GF-D8 (cell line): ENCODE measurements at regions not wholly inside any gene's neighbourhood (a gene's known extent, or its start where the extent isn't known, plus 50 kb on each side); places are given as distances from the start of the nearest gene placed in this dataset.

Experiments
- DNase-seq: peaks from one replicate; lab custom pipeline; 2025; lab: John Stamatoyannopoulos, UW

DNA sequence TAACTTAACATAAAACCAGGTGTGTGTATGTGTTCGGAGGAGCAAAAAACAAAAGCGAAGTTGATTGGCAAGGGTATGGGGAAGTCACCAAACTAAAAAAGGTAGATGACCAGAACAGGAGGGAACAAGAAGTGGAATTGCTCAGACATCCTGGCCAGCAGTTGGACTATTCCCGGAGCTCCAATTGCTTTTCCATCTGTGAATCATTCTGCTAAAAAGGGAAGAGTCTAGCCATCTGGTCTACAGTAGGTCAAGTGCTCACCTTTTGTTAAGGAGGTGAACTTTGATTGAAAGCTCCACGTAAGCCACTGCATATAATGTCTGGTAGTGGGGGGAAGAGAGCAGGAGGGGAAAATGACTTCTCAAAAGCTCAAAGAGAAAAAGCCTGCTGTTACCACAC, 50.0 kb upstream of the BET1 start:
- DNase-seq, result no peak

GRCh38 chr7:94055963-94056362, 51.8 kb upstream of the BET1 start:
- no peak for DNase-seq

DNA sequence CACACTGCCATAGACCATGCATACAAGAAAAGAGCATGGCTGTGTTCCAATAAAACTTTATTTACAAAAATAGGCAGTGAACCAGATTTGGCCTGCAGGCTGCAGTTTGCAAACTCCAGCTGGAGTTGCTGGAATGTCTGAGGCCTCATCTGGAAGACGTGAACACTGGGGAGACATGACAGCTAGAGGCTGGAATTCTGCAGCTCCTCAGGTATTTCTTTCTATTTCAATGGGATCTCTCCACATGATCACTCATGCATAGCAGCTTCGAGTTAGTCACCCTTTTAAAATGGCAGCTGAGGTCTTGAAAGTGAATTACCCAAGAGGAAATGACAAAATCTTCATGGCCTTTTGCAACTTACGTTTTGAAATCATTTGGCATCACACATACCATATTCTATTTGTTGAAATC, 52.6 kb upstream of the BET1 start:
- DNase-seq, result peak; percentile 96

DNA sequence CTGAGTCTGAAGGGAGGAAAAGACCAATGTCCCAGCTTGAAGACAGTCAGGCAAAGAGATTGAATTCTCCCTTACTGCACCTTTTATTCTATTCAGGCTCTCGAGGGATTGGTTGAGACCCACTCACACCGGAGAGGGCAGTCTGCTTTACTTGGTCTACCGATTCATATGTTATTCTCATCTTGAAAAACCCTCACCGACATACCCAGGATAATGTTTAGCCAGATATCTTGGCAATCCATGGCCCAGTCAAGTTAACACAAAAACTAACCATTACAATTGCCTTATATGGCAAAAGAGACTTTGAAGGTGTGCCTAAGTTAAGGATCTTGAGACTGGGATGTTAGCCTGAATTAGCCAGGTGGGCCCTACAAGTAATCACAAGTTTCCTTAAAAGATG, 53.8 kb upstream of the BET1 start:
- no peak for DNase-seq

GRCh38 chr7:94059746-94060145, 55.6 kb upstream of the BET1 start:
- DNase-seq, result no peak

DNA sequence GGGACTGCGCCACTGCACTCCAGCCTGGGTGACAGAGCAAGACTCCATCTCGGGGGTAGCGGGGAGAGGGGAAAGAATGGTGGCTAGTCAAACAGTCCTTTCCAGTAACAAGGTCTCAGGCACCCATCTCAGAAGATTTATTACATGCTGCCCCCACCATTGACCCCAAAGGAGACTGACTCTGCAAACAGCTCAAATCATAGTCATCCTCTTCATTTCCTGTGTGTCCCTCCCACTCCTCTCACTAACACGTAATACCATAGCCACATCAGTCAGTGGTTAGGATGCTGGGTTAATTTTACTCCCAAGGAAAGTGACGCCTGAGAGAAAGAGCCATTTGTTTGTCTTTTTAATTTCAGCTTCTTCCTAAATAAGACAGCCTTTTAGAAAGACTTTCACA, 56.6 kb upstream of the BET1 start:
- no peak for DNase-seq

- DNase-seq, result no peak
Observed at GRCh38 chr7:94061326-94061725, 57.2 kb upstream of the BET1 start.

- no peak for DNase-seq
Observed at GRCh38 chr7:94062372-94062771, 58.2 kb upstream of the BET1 start.

DNA sequence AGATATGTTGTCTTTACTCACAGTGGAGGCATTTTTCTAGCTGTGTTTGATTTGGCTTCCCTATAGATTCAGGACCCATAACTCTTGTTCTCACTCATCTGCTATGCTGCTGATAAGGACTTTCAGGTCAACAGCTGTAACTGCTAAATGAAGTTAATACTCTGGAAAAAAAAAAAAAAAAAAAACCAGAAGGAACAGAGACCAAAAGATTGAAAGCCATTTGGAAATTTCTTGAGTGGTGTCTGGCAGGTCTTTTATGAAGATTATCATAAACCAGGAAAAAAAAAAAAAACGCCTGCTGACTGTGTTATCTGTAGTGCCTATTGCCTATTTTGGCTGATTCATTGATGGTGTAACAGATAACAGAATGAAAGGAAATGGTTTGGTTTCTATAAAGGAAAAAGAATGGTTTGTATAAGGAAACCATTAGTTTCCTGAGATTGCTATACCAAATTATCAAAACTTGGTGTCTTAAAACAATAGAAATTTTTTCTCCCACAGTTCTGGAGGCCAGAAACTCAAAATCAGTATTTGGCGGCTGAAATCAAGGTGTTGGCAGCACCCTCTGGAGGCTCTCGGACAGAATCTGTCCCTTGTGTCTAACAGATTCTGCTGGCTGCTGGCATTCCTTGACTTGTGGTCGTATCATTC, 60.5 kb upstream of the BET1 start:
- DNase-seq, result peak; percentile 71

- DNase-seq, result no peak
Observed at GRCh38 chr7:94067047-94067446, 62.9 kb upstream of the BET1 start.

DNA sequence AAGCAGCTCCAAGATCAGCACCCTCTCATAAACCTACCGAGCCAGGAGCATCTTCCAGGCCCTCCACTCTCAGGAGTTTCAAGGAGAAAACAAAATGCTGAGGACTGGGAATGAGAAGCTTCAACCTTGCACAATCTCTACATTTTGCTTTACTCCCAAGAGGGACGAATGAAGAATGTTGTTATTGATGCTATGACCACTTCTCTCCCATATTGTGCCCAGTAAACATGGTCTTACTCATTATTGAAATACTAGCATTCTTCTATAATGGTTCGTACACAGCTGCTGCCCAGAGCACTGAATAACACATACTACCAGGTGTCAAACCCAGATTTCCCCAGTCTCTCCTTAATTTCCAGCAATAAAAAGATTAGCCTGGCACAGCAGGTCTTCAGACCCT, 63.4 kb upstream of the BET1 start:
- DNase-seq, result no peak

DNA sequence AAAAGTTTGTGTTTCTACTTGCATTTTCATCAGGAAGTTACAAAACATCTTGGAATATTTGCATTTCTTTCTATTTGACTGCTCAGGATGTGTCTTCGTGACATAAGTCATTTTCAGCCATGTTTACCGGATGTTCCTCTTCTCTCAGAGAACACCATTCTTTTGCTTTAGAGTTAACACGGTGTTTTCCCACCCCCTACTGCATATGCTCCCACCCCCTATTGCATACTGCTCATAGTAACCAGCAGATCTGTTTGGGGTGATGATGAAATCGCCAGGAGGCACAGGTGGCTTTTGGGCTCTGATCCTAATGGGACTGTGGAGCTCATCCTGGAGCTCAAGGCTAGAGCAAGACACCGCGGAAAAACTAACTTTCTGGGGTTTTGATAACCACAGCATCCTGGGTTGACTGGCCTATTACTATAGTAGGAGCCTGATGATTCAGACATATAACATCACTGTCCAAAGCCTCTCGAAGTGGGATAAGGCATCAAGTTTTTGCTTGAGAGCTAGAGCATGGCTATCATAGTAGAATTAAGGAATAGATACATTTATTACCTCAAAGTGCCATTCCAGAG, 65.1 kb upstream of the BET1 start:
- DNase-seq, result no peak

DNA sequence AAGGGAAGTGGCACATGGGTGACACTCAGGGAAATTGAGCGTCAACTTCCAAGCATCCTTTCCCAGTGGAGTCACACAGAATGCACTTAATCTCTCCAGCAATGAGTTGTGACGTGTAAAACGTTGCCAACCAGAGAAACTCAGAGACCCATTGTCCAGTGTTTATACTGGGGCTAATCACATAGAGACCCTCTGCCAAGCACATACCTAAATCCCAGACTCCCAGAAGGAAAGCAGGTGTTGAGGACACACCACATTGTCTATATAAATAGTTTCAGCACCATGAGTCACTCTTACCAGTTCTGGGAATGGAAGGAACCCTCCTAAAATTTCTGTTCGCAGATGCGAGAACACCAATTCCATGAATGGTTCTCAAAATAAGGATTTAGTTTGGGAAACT, 76.4 kb upstream of the BET1 start:
- DNase-seq, result no peak

- no peak for DNase-seq
Observed at GRCh38 chr7:94082126-94082525, 78.0 kb upstream of the BET1 start.

- no peak for DNase-seq
Observed at GRCh38 chr7:94087664-94088352, 83.7 kb upstream of the BET1 start.

GRCh38 chr7:94088560-94088959, 84.4 kb upstream of the BET1 start:
- DNase-seq, result no peak

GRCh38 chr7:94089806-94090205, 85.7 kb upstream of the BET1 start:
- no peak for DNase-seq

GRCh38 chr7:94092980-94093379, 88.8 kb upstream of the BET1 start:
- DNase-seq, result no peak

DNA sequence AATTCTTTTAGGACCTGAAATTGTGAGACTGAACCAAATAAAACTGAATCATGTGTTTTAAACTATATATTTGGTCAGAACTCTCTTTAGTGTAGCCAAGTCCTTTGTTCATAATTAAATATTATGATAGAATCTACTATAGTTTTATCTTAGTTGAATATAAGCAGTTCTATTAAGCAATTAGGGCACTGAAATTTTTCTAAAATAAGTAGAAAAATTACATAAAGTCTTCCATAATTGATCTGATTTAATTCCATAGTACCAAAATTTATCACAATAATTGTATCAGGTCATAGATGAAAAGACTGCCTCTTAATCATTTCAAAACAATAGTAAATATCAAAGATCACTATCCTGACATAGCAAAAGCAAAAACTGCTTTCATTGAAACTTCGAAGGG, 90.1 kb upstream of the BET1 start:
- DNase-seq, result no peak

DNA sequence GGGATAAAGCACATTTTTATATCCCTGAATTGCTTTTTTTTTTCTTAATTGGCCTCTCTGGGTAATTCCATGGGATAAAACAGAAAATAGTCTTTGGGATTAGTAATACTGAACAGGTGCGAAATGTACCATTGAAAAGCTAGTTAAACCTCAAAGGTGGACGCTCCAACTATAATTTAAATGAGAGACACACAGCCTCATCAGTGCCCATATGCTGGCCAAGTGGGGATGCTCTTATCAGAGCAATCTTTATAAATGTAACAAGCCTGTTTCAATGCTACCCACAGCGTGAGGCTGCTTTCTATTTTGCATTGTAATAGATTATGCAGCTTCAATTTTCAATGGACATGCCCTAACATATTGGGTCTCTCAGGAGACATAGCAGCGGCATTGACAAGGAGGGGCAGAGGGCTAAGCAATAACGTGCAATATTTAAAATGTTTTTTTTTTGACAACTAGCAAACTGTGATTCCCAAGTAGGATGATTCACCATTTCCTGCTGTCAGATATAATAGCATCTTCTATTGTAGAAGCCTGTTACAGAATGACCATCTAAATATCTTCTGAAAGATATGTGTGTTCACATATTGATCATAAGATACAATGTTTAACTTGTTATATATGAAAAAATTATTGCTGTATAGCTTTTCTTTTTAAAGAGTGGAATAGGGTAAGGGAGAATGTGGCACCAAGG, 91.3 kb upstream of the BET1 start:
- no peak for DNase-seq

GRCh38 chr7:94099679-94100078, 95.5 kb upstream of the BET1 start:
- DNase-seq, result no peak

GRCh38 chr7:94100723-94101345, 96.7 kb upstream of the BET1 start:
- DNase-seq, result no peak

GRCh38 chr7:94104301-94104700, 100.1 kb upstream of the BET1 start:
- DNase-seq, result no peak
